H1 (cell line): ENCODE measurements at regions not wholly inside any gene's neighbourhood (a gene's known extent, or its start where the extent isn't known, plus 50 kb on each side); places are given as distances from the start of the nearest gene placed in this dataset.

Source experiments
- CTCF ChIA-PET: fragments of 300-600 bp; sonication (Branson Sonifier 250); formaldehyde crosslinking; loops from one replicate; lab custom pipeline; 2021; ENCODE audit not compliant: partially characterized antibody; lab: Charles Lee
- POLR2A ChIA-PET: fragments of 300-600 bp; sonication (Branson Sonifier 250); formaldehyde crosslinking; loops from one replicate; lab custom pipeline; 2021; ENCODE audit warnings: inconsistent platforms; ENCODE audit not compliant: partially characterized antibody; lab: Charles Lee
- DNase-seq, 2 experiments: peaks; one replicate each; pipeline versions ENCODE4 v3.0.0 to v3.0.0-alpha.2; 2010 to 2022; ENCODE audit warnings: low spot score in 2 of 2, low read depth in 1 of 2, mixed read lengths in 1 of 2
- FAIRE-seq: peaks from 2 replicates; lab custom pipeline; 2011; peaks lifted over from hg19 to GRCh38; lab: Jason Lieb, UNC
- H2AFZ ChIP-seq: 2 replicates; pipeline ENCODE4 v1.8.1; 2012; ENCODE audit warnings: low read length, inconsistent platforms
- H2AK5ac ChIP-seq: 2 replicates; pipeline ENCODE4 v1.6.1; 2013; ENCODE audit warnings: low read depth, low read length
- H2BK120ac ChIP-seq: replicated peaks from 2 replicates; pipeline ENCODE3; 2013; ENCODE audit warnings: low read depth, low read length, inconsistent platforms
- H2BK12ac ChIP-seq: 2 replicates; pipeline ENCODE4 v1.6.1; 2013; ENCODE audit warnings: low read depth, low read length
- H2BK15ac ChIP-seq: 2 replicates; pipeline ENCODE4 v1.6.1; 2013; ENCODE audit warnings: low read length
- H2BK20ac ChIP-seq: 2 replicates; pipeline ENCODE4 v1.6.1; 2013; ENCODE audit warnings: low read length
- H2BK5ac ChIP-seq: 2 replicates; pipeline ENCODE4 v1.6.1; 2013; ENCODE audit warnings: low read depth, low read length
- H3K14ac ChIP-seq: 2 replicates; pipeline ENCODE4 v1.6.1; 2013; ENCODE audit warnings: inconsistent platforms; ENCODE audit not compliant: insufficient read length
- H3K18ac ChIP-seq: 2 replicates; pipeline ENCODE4 v1.6.1; 2013; ENCODE audit warnings: low read length; ENCODE audit errors: extremely low read depth
- H3K23ac ChIP-seq: 2 replicates; pipeline ENCODE4 v1.6.1; 2013; ENCODE audit warnings: inconsistent platforms; ENCODE audit not compliant: insufficient read length
- H3K23me2 ChIP-seq: 2 replicates; pipeline ENCODE4 v1.6.1; 2013; ENCODE audit warnings: low read depth, low read length
- H3K27ac ChIP-seq: 2 replicates; pipeline ENCODE4 v1.6.1; 2011; ENCODE audit warnings: low read depth, low read length, inconsistent platforms
- H3K27me3 ChIP-seq, 4 experiments: replicated peaks in 1 of 4; 1 replicate in 1 of 4; 2 replicates in 3 of 4; pipeline versions ENCODE4 v1.6.1 to v1.8.1; 2011 to 2013; ENCODE audit warnings: low read length in 3 of 4, mild to moderate bottlenecking in 3 of 4, inconsistent platforms in 2 of 4, mixed read lengths in 2 of 4, moderate library complexity in 1 of 4; ENCODE audit not compliant: control insufficient read depth in 3 of 4, insufficient read depth in 3 of 4; ENCODE audit errors: extremely low read depth in 1 of 4
- H3K36me3 ChIP-seq, 4 experiments: 2 replicates each; pipeline versions ENCODE4 v1.6.1 to v1.8.1; 2011 to 2013; ENCODE audit warnings: mild to moderate bottlenecking in 4 of 4, low read length in 3 of 4, moderate library complexity in 2 of 4, control low read depth in 1 of 4, inconsistent platforms in 1 of 4; ENCODE audit not compliant: insufficient read depth in 4 of 4, control insufficient read depth in 2 of 4
- H3K4ac ChIP-seq: replicated peaks from 2 replicates; pipeline ENCODE3; 2013; ENCODE audit warnings: low read length, low read depth, mixed read lengths, inconsistent platforms; ENCODE audit not compliant: insufficient read length
- H3K4me1 ChIP-seq, 4 experiments: replicated peaks in 1 of 4; 1 replicate in 1 of 4; 2 replicates in 3 of 4; pipeline versions ENCODE4 v1.6.1 to v1.8.1; 2011 to 2013; ENCODE audit warnings: low read length in 3 of 4, inconsistent platforms in 2 of 4, mixed read lengths in 1 of 4; ENCODE audit not compliant: insufficient read depth in 4 of 4, control insufficient read depth in 3 of 4
- H3K4me2 ChIP-seq, 2 experiments: 2 replicates each; pipeline versions ENCODE4 v1.6.1 to v1.8.1; 2011 to 2013; ENCODE audit warnings: low read depth in 2 of 2, low read length in 2 of 2, control low read depth in 1 of 2, inconsistent platforms in 1 of 2, mild to moderate bottlenecking in 1 of 2; ENCODE audit not compliant: insufficient read depth in 1 of 2
- H3K4me3 ChIP-seq, 4 experiments: fragments of 200-600, 300-600 bp in 1 of 4; sonication (generic), shearing (Covaris generic), sonication (Bioruptor Twin) in 1 of 4; 2 replicates each; pipeline versions ENCODE4 v1.5.1 to v1.8.1; 2011 to 2016; ENCODE audit warnings: low read length in 4 of 4, low read depth in 3 of 4, control low read depth in 2 of 4, inconsistent platforms in 2 of 4, mild to moderate bottlenecking in 2 of 4, mixed read lengths in 1 of 4, moderate library complexity in 1 of 4; ENCODE audit not compliant: insufficient read depth in 2 of 4; ENCODE audit errors: extremely low read depth in 1 of 4
- H3K56ac ChIP-seq: replicated peaks from 2 replicates; pipeline ENCODE3; 2013; ENCODE audit warnings: low read depth, mild to moderate bottlenecking, mixed read lengths, low read length, inconsistent platforms; ENCODE audit not compliant: insufficient read length
- H3K79me1 ChIP-seq: 2 replicates; pipeline ENCODE4 v1.6.1; 2013; ENCODE audit warnings: low read depth, low read length, control low read depth
- H3K79me2 ChIP-seq, 2 experiments: 2 replicates each; pipeline versions ENCODE4 v1.6.1 to v1.8.1; 2012 to 2013; ENCODE audit warnings: low read length in 2 of 2, mild to moderate bottlenecking in 2 of 2, inconsistent platforms in 1 of 2; ENCODE audit not compliant: insufficient read depth in 2 of 2, control insufficient read depth in 1 of 2
- H3K9ac ChIP-seq, 4 experiments: replicated peaks in 1 of 4; 1 replicate in 1 of 4; 2 replicates in 3 of 4; pipeline versions ENCODE4 v1.6.1 to v1.8.1; 2011 to 2013; ENCODE audit warnings: low read depth in 3 of 4, low read length in 3 of 4, control low read depth in 2 of 4, mild to moderate bottlenecking in 2 of 4, moderate library complexity in 2 of 4, inconsistent platforms in 1 of 4; ENCODE audit errors: extremely low read depth in 1 of 4
- H3K9me3 ChIP-seq, 2 experiments: 2 replicates each; pipeline versions ENCODE4 v1.6.1 to v1.8.1; 2012 to 2013; ENCODE audit warnings: mild to moderate bottlenecking in 2 of 2, moderate library complexity in 2 of 2, control low read depth in 1 of 2, inconsistent platforms in 1 of 2, low read depth in 1 of 2, low read length in 1 of 2, mixed read lengths in 1 of 2; ENCODE audit not compliant: insufficient read depth in 2 of 2
- H4K20me1 ChIP-seq, 2 experiments: replicated peaks in 1 of 2; 2 replicates each; pipeline versions ENCODE3 to v1.8.1; 2011 to 2013; ENCODE audit warnings: inconsistent platforms in 2 of 2, low read length in 2 of 2, mild to moderate bottlenecking in 1 of 2; ENCODE audit not compliant: insufficient read depth in 2 of 2, control insufficient read depth in 1 of 2
- H4K5ac ChIP-seq: 2 replicates; pipeline ENCODE4 v1.6.1; 2013; ENCODE audit warnings: low read length, low read depth, mixed read lengths, inconsistent platforms; ENCODE audit not compliant: insufficient read length
- H4K8ac ChIP-seq: 2 replicates; pipeline ENCODE4 v1.8.0; 2013; ENCODE audit warnings: mild to moderate bottlenecking, moderate library complexity, low read length, inconsistent platforms; ENCODE audit not compliant: insufficient read depth; ENCODE audit errors: extremely low read depth
- H4K91ac ChIP-seq: replicated peaks from 2 replicates; pipeline ENCODE3; 2013; ENCODE audit warnings: low read length, mixed read lengths, inconsistent platforms; ENCODE audit not compliant: insufficient read length
- EGR1 ChIP-seq: IDR thresholded peaks from 2 replicates; pipeline ENCODE4 v1.6.1; 2011; ENCODE audit warnings: low read depth, low read length, borderline replicate concordance
- POLR2AphosphoS5 ChIP-seq: IDR thresholded peaks from 2 replicates; pipeline ENCODE4 v1.6.1; 2011; ENCODE audit warnings: low read depth, low read length
- RNF2 ChIP-seq: fragments of 200-900, 300-1000 bp; sonication (generic); IDR thresholded peaks from 2 replicates; pipeline ENCODE4 v1.7.1; 2016; ENCODE audit warnings: borderline replicate concordance, low read depth, mild to moderate bottlenecking, antibody characterized with exemption, low read length; ENCODE audit not compliant: poor library complexity, severe bottlenecking; ENCODE audit errors: missing control alignments
- RXRA ChIP-seq: IDR thresholded peaks from 2 replicates; pipeline ENCODE4 v1.6.1; 2011; ENCODE audit warnings: low read depth, mild to moderate bottlenecking, low read length, moderate library complexity; ENCODE audit not compliant: insufficient read depth
- WGBS, 2 experiments: shearing (Covaris generic) in 1 of 2; methylation state at CpG; one replicate each; pipeline versions ENCODE4 v1.1.6 to v1.1.7; 2013 to 2015; ENCODE audit warnings: low lambda C conversion rate in 2 of 2, mixed read lengths in 2 of 2, inconsistent platforms in 1 of 2, low coverage in 1 of 2, missing lambda C conversion rate in 1 of 2; ENCODE audit not compliant: insufficient replicate concordance in 2 of 2, insufficient coverage in 1 of 2, insufficient read length in 1 of 2; ENCODE audit errors: extremely low coverage in 1 of 2, missing lambda C conversion rate in 1 of 2; 5-methylcytosine and 5-hydroxymethylcytosine counted together
- TF ChIP-seq, protein P1 (sequence below), 3 experiments: IDR thresholded peaks; 1 replicate in 2 of 3; 2 replicates in 1 of 3; pipeline versions ENCODE4 v1.5.1 to v1.6.1; 2011; ENCODE audit warnings: low read length in 3 of 3, mild to moderate bottlenecking in 3 of 3, inconsistent platforms in 2 of 3, low read depth in 1 of 3, moderate library complexity in 1 of 3; ENCODE audit not compliant: insufficient read depth in 1 of 3; ENCODE audit errors: control extremely low read depth in 1 of 3

DNA sequence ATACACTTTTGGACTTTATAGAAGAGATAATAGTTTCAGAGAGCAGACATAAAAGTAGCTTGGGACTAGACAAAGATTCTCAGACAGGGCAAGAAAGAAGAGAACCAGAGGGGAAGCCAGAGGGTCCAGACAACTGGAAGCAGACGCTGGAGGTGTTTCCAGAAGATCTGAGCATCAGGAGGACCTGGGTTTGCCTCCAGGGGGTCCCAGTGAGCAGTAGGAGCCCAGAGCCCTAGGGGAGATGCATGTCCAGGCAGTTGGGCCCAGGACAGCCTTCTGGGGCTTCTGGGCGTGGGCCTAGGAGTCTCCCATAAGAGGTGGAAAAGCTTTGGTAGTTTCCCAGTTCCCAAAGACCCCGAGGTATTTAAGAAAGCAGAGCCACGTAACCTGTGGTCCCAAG is 251.2 kb upstream of the ID2 start:
- Histone ChIP-seq H4K5ac (no peak overlapping the region), H3K4ac (no peak overlapping the region), H2BK12ac (no peak overlapping the region), H2AFZ (no peak overlapping the region), H3K9me3 (no peaks in the 10 kb centered on the region; a peak in 2 of 4 replicates), H3K23ac (no peak overlapping the region), H3K36me3 (no peaks in the 10 kb centered on the region; a peak in 1 of 8 replicates), H3K4me3 (no peak overlapping the region), H3K23me2 (no peaks in the 10 kb centered on the region), H3K4me2 (no peak overlapping the region), H3K18ac (no peak overlapping the region), H2BK120ac (no peak overlapping the region), H2AK5ac (no peak overlapping the region), H4K8ac (no peak overlapping the region), H3K79me1 (no peaks in the 10 kb centered on the region), H3K56ac (no peak overlapping the region), H3K27me3 (no peaks in the 10 kb centered on the region), H3K4me1 (0 out of 7 replicates have a peak, but pooled peaks cover 0 to 2% (median 0%) of the 10 kb centered on the region in 4 experiments), H4K91ac (no peak overlapping the region), H3K79me2 (no peaks in the 10 kb centered on the region), H3K9ac (no peak overlapping the region), H2BK5ac (no peak overlapping the region), H3K14ac (no peak overlapping the region), H4K20me1 (no peaks in the 10 kb centered on the region), H2BK15ac (no peak overlapping the region), H3K27ac (no peak overlapping the region), H2BK20ac (no peak overlapping the region)
- 95% methylated on average over 4 of the region's 4 CpGs; no CpG with 5 or more reads in 1 of the 2 experiments for WGBS, 2 experiments
- CTCF ChIA-PET = interaction anchor here (1.6 to 1.7 kb wide), 2 partner anchors 23 to 42 kb away, joined by 3 read pairs; no protein-coding TSS in a partner anchor
- DNase-seq (no peak), FAIRE-seq (no peak)
- POLR2A ChIA-PET = no interaction called here
- TF ChIP-seq, protein P1, sequence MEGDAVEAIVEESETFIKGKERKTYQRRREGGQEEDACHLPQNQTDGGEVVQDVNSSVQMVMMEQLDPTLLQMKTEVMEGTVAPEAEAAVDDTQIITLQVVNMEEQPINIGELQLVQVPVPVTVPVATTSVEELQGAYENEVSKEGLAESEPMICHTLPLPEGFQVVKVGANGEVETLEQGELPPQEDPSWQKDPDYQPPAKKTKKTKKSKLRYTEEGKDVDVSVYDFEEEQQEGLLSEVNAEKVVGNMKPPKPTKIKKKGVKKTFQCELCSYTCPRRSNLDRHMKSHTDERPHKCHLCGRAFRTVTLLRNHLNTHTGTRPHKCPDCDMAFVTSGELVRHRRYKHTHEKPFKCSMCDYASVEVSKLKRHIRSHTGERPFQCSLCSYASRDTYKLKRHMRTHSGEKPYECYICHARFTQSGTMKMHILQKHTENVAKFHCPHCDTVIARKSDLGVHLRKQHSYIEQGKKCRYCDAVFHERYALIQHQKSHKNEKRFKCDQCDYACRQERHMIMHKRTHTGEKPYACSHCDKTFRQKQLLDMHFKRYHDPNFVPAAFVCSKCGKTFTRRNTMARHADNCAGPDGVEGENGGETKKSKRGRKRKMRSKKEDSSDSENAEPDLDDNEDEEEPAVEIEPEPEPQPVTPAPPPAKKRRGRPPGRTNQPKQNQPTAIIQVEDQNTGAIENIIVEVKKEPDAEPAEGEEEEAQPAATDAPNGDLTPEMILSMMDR (IDR thresholded peaks at IDR 0.05; ENCODE audit: control extremely low read depth in 1 of 3, insufficient read depth in 1 of 3, low read depth in 1 of 3, low read length in 3 of 3) = no peak
- TF ChIP-seq POLR2AphosphoS5 (no peak), EGR1 (no peak), RNF2 (no peak), RXRA (no peak)
